Central memory CD4-positive, alpha-beta T cell (primary cell): ENCODE measurements at regions not wholly inside any gene's neighbourhood (a gene's known extent, or its start where the extent isn't known, plus 50 kb on each side); places are given as distances from the start of the nearest gene placed in this dataset.

ENCODE experiments used
- DNase-seq: peaks from one replicate; pipeline ENCODE4 v3.0.0; 2022

DNA sequence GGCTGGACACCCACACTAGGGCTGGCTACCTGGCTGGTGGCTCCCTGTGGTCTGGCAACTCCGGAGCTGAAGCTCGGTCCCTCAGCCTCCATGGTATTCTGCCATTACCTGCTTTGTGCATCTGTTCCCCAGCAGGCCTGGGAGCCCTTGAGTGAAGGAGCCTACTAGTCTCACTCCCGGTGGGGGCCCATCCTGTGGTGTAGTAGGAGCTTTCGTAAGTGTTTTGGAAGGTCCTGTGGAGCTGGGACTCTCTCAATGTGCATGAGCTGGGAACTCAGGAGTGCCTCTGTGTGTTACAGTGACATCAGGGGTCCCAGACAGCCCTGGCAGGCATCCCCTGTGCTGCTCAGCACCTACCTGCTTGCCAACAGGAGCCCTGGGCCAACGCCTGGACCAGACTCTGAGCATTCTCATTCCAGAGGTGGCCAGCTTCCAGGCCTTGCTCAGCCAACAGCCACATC is 267.1 kb downstream of the GADD45G start:
- DNase-seq: no peak

DNA sequence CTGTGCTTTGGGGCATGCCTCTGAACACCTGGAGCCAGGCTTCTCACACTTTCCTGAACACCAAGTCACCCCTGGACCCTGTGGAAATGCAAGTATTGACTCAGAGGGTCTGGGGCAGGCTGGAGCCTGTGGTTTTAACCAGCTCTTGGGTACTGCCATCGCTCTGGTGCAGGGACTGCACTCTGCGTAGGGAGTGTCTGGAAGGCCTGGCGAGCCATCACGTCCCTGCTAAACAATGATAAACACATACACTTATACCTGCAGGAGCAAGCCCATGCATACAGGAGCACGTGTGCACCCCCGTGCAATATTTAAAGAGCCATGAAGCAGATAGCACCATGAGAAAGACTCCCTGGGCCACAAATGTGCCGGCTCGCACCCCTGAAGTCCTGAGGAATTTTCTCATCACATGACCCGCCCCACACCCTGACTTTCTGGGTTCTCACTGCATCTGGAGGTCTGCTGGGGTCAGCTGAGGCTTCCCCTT is 267.7 kb downstream of the GADD45G start:
- DNase-seq: no peak

DNA sequence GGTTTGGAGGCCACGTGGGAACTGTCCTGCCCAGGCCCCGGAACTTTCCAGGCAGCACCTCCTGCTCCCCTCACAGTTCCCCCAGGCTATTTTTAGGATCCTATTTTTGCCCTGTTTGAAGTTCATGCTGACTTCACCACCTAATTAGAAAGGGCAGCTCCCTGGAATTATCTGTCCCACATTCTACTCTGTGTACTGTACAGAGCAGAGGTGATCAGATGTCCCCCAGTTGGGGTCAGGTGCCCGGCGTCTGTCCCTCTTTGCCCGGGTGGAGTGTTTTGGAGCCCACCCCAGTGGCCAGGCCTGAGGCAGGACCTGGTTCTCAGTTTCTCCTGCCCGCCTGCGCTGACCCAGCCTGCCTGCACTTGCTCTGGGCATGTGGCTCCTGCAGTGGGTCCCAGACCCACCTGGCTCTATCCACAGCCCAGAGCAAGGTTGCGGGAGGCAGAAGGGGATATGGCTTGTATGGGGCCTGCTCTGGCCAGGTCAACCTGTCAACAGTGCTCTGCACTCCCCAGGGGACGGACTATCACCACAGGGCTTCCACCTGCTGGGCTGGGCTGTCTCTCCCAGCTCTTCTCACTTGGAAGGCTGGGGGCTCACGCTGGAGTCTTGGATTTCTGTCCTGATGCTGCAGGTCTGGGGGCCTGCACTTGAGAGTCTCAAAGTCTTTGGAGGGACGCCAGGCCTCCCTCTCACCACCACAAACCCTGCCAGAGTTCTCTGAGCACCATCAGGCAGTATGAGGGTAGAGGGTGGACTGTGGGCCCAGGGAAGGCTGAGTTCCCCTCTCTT is 268.3 kb downstream of the GADD45G start:
- no peak for DNase-seq

DNA sequence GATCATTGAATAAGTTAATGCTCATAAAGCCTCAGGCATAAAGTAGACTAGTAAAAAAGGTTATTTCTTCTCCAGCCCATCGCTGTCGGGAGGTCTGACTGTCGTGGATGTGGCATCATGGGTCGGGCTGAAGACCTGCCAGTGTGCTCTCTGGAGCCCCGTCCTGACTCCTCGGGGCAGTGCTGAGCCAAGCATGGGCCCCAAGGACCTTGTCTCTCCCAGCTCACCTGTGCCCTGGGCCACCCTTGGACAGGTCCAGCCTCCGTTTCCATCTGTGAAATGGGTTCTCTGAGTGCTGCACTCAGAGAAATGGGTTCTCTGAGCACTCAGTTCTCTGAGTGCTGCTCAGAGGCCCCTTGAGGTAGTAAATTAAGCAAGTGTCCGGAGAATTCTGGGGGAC is 269.0 kb downstream of the GADD45G start:
- no peak for DNase-seq

DNA sequence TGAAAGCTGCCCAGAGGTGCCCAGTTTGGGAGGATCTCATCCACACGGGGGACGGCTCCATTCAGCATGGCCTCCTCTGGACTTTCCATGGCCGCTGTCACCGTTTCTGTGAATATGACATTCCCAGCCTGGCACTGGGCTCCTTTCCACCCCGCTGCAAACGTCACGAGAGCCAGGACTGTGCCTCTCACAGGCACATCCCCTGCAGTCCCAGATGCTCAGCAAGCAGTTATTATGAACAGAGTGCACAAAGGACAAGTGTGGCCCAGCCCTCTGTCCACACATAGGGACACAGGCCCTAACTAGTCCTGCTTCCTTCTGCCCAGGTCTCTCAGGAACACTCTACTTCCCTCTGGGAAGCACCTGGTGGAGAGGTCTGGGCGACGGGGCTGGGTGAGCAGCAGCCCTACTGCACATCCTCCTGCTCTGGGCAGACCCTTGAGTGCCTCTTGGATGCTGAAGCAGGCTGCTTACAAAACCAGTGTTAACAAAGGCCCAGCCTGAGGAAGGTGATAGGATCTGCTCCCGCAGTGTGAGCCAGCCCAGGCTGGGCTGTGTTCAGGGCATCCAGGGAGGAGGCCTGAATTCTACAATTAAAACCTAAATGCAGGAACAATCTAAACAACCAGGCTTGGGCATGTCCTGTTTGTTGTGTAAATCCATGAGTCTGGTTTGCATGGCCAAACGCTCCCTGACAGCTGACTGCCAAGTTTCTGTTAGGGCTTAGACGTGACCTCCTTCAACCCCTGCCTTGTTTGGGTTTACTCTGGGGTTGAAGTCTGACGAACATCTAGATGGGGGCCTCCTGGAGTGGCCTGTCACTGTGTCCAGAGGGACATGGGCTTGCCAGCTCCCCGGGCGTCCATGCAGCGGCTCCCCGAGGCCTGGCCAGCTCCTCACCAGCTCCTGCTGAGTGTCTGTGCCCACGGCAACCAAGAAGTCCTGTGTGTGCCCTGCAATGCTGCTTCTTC is 269.8 kb downstream of the GADD45G start:
- DNase-seq: no peak

DNA sequence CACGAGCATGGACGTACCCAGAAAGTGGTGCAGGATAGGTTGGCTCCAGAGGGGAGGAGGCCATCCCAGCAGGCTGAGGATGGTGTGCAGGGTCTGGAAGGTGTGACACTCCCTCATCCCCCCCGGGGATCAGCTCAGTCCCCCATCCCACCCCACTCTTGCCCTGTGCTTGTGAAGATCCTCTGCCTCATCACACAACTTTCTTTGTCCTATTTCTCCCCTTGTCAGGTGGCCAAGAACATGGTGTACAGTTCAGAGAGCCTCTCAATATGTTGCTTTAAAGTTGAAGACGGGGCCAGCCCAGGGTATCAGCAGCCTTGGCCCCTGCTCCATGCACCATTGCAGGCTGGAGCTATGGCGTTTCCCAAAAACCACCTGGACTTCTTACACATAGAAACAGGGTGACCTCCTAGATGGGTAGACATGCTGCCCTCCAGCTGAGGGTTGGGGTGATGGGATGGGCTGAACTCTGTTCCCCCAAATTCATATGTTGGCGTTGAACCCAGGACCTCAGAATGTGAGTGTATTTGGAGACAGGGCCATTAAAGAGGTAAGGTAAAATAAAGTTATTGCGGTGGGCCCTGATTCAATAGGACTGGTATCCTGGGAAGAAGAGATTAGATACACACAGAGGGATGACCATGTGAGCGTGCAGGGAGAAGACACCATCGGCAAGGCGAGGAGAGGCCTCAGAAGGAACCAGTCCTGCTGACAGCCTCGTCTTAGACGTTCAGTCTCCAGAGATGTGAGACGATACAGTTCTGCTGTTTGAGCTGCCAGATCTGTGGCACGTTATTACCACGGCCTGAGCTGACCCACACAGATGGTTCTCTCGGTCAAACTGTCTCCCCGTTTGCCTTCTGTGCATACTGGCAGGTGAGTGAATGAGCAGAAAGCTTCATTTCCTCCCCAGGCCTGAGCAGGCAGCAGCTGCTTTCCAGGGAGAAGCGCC is 272.5 kb downstream of the GADD45G start:
- DNase-seq: no peak

DNA sequence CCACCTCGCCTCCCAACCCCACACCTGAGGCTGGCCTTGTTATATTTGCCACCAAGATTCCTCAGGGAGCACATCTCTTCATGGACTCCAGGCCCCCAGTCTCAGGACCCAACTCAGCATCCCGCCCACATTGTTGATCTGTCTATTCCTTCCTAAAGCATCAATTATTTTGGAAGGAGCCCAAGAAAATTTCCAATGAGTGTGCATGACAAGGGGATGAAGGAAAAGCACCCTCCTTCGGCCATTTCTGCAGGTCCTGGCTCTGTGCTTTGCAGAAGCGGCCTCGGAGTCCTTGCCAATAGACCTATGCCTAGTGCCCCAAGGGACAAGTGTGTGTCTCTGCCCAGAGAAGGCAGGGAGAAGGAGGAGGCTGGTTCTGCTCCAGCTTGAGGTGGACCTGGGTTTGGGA is 273.2 kb downstream of the GADD45G start:
- no peak for DNase-seq

DNA sequence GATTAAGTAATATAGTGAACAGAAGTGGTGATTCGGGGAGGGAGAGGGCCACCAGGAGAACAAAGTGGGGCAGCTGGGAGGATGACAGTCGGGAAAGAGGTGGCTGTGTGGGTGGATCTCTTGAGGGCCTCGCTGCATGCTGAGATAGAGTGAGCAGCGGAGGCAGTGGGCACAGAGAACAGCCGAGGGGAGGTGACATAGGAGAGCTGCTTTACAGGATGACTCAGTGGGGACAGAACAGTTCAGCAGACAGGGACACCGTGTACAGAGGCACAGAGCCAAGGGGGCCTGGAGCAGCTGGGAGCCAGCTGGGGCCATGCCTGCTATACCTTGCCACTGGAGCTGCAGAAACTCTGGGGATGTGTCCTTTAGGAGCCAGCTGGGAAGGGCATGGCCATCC is 273.9 kb downstream of the GADD45G start:
- DNase-seq: no peak

DNA sequence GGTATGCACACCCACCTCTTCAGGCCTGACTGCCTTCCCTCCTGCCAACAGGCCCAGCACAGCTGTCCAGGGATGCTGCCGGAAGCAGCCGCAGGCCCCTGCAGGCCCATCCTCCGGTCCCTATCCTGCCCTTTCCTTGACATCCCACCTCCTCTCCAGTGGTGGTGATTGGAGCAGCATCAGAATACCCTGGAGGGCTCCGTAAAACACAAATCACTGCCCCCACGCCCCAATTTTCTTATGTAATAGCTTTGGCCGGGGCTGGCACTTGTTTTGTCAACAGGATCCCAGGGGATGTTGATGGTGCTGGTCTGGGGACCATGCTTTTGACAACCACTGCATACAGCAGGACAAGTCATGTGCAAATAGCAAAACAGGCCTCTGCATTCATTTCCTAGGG is 274.5 kb downstream of the GADD45G start:
- DNase-seq: no peak

DNA sequence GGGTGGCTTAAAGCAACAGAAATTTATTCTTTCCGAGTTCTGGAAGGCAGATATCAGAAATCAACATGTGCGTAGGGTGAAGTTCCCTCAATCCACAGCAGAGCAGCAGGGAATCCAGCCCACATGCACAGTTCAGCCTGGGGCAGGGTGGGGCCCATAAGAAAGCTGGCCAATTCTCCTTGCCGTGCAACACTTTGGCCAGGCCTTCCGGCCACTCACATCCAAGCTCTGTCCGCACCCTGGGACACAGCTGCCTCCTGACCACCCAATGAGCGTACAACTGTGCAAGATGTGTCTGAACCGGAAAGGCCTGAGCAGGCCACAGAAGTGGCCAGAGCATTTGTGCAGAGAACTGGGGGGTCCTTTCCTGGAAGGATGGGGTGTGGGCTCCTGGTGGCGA is 274.9 kb downstream of the GADD45G start:
- no peak for DNase-seq

DNA sequence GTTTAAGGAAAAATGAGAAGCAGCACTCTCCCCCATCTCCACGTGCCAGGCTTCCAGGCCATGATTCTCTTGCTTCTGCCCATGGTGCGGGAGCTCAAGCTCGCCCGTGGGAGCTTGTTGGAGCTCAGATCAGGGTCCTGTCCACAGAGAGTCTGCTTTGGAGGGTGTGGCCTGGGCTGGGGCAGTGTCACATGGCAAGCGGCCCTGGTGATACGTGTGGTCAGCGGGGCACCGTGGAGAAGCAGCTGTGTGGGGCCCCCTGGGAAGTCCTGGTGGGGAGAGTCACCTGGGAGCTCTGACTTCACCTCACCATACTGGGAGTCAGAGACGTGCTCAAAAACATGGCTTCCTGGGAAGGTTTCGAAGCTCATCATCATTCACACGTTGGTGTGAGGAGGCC is 275.3 kb downstream of the GADD45G start:
- DNase-seq: no peak

DNA sequence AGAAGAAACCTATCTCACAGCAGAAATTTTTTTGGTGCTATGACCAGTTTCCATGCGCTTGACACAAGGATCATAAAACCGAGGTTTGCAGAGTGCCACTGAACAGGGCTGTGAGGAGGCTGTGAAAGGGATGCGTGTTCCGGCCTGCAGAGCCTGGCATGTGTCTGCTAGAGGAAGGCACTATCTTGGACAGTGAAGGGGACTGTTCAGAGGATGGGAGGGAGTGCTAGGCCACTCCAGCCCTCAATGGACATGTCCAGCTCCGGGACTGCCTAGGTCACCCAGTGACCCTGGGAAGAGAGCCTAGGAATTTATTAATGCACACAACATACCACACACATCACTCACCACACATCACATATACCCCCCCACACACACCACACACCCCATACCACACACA is 275.9 kb downstream of the GADD45G start:
- DNase-seq: no peak

DNA sequence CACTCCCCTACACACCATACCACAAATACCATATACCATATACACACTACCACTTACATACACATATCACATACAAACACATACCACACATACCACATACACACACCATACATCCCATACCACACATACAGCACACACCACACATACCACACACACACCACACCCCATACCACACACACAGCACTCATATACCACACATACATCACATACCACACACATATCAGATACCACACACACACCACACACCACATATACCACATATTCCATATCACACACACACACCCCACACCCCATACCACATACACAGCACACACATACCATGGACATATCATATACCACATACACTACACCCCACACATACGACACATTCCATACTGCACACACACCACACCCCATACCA is 276.6 kb downstream of the GADD45G start:
- DNase-seq: no peak

DNA sequence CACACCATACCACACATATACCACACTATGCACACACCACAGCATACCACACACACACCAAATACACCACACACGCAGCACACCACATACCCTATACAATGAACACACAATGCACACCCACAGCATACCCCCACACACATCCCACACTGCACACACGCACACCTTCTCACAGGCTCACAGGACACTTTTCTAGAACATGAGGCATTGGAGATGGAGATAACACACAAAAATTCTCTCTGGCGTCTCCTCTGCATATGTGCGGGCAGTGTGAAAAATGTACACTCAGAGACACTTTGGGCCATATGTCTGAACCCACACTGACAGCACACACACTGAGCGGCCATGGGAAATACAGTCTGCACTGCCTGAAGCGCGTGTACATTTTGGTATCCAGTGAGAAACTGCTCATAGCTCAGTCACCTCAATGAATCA is 278.1 kb downstream of the GADD45G start:
- no peak for DNase-seq

DNA sequence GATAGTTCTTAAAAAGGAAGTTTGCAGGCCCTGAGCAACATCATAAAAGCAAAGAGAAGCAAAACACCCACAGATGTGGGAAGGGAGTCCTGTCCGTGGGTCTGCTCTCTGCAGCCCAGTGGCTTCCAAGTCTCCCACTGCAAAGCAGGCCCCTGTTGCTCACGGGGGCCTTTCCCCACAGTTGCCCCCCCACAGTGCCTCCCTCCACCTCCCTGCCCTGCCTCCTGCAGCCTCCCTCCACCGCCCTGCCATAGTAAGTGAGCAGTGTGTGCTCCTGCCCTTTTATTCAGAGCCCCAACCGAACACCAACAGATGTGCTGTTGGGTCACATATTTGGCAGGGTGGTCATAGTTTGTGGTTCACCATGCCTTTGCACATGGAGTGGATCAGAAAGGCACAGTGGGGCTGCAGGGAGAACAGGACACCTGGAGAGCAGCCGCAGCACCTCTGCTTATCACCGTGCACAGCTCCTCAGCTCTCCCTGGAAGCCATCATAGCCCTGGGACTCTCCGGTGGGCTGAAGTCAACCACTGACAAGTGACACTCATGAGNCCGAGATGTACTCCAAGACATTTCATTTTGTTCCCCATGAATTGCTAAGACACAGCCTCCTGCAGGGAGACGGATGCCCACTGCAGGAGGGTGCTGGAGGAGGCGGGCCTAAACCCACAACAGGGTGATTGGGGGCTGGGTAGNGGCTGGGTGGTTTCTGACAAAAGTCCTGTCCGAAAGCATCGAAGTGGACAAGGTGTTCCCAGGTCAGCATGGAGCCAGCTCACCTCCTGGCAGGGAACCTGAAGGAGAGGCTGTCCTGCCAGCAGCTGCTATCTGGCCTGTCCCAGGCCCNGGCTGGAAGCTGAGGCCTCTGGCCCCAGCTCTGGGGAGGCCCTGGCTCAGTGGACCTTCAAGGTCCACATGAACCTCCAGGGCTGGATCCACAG is 278.9 kb downstream of the GADD45G start:
- no peak for DNase-seq

DNA sequence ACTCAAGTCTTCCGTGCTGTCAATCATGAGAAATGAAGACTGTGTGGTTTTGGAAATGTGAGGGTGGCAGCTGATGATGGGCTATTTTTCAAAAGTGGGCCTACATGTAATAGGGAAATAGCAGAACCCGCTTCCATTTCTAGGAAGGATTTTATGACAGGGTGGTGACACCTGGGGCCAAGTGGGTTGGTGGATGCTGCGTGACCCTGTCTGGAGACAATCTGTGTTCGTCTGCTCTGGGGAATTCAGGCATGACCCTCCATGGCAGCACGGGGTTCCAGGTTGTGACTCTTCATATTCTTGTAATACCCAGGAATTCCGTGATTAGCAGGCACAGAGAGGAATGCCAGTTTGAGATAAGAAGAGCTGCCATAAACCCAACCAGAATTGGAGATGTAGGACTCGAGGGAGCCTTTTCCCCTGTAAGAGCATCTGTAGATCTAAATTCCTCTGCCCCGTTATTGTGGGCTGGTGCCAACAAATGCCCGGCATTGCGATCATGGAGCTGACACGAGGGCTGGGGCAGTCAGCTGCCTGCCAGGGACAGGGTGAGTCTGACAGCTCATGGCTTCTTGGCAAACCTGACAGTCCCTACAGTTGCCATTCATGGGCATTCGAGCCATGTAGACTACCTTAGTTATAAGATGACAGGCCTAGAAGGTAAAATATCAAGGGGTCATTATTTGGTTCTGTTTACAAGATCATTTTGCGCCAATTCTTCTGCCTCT is 279.7 kb downstream of the GADD45G start:
- DNase-seq: no peak

DNA sequence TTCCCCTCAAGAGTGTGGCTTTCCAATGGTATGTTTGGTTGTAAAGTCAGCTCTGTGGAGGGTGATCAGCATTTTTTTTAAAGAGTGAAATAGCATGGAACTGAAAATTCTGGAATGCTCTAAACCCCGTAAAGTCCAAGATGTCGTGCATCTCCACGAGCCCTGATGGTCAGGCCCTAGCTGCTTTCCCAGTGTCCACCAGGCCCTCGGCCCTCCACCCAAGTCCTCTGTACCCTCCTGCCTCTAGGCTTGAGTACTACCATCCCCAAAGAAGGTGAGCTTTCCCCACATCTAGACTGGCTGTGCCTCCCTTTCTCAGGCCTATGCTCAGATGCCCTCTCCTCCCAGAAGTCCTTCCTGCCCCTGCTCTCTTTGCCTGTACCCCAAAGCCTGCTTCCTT is 280.3 kb downstream of the GADD45G start:
- DNase-seq: no peak

DNA sequence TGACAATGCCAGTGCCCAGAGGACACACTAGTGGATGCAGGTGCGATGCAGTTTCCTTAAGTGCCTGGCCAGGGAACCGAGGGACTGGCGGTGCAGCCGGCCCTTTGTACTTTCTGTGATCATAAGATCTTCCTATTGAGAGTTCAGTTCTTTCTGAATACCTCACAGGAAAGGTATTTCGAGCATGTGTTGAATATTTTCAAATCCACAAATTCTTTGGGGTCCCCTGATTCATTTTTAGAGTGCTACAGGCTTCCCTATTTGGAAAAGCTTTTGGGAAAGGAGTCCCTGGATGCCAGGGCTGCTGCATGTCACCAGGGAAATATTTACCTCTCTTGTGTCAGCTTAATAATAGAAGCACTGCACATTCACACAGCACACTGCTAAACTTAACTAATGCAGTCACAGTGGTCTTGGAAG is 281.5 kb downstream of the GADD45G start:
- no peak for DNase-seq

DNA sequence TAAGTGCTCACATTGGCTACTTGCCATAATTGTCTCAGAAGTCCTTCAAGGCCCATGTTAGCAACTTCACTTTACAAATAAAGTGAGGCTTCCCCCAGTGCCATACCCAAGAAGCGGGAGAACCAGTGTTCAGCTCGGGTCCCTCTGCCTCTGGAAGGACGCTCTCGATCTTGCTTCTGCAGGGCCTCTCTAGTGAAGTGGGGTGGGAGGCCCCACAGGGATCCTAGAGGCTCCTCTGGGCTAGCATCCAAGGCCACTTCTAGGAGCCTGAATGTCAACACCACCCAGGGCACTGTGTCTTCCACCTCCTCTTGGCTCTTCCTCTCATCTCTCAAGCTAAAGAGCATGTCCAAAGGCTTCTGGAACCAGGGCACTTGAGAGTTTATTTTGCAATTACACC is 282.5 kb downstream of the GADD45G start:
- no peak for DNase-seq

DNA sequence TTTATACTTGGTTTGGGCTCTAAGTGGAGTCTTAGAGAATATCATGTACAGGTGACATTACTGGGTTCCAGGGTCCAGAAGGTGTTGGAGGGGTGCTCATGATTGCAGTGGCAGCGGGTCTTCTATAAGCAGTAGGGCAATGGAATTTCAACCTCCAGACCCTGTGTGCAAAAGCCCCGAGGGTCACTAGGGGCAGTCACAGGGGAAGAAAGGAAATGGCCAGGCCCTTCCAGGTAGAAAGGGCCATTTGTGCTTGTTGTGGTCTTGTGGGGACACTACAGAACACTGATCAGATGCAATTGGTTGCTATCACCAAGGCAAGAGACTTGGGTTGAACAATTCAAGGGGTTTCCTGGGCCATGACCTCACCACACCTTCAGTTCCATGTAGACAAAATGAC is 283.4 kb downstream of the GADD45G start:
- no peak for DNase-seq

DNA sequence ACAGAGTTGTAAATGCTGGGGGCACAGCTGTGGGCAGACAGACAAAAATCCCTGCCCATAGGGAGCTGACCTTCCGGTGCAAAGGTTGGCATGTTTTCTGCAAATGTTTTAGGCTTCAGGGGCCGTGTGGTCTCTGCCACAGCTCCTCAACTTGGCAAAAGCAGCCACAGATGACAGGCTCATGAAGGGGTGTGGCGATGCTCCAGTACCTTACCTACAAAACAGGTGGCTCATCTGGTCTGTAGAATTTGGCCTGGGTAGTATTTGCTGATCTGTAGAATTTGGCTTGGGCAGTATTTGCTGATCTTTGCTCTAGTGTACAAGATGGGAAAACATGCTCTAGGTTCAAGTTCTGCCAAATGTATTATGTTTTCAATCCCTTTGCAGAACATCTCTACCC is 283.9 kb downstream of the GADD45G start:
- DNase-seq: no peak
